DMS 273 (cell line): ENCODE measurements at regions not wholly inside any gene's neighbourhood (a gene's known extent, or its start where the extent isn't known, plus 50 kb on each side); places are given as distances from the start of the nearest gene placed in this dataset.
"Not testable (repeated sequence)": the region's sequence is repeated elsewhere in the genome, so short reads cannot be mapped to it uniquely, and the experiment has no call there.

Experiments used
- DNase-seq: peaks from one replicate; lab custom pipeline; 2025; ENCODE audit not compliant: unreplicated experiment; lab: John Stamatoyannopoulos, UW

- DNase-seq, result not testable (repeated sequence)
Observed at GRCh38 chr9:99670886-99671285, 150.8 kb upstream of the NR4A3 start.

- DNase-seq, result no peak
Observed at GRCh38 chr9:99677281-99677680, 144.4 kb upstream of the NR4A3 start.

GRCh38 chr9:99678566-99678965 lies 143.1 kb upstream of the NR4A3 start:
- DNase-seq, result no peak

GRCh38 chr9:99680191-99680590 lies 141.5 kb upstream of the NR4A3 start:
- peak; percentile 36 for DNase-seq

GRCh38 chr9:99681113-99681512 lies 140.6 kb upstream of the NR4A3 start:
- no peak for DNase-seq

GRCh38 chr9:99682378-99682777 lies 139.3 kb upstream of the NR4A3 start:
- no peak for DNase-seq

GRCh38 chr9:99682870-99683269 lies 138.8 kb upstream of the NR4A3 start:
- no peak for DNase-seq

GRCh38 chr9:99690573-99690972 lies 131.1 kb upstream of the NR4A3 start:
- peak; percentile 68 for DNase-seq

- no peak for DNase-seq
Observed at GRCh38 chr9:99693888-99694287, 127.8 kb upstream of the NR4A3 start.

- DNase-seq, result no peak
Observed at GRCh38 chr9:99694393-99694792, 127.3 kb upstream of the NR4A3 start.

- DNase-seq, result no peak
Observed at GRCh38 chr9:99699396-99699795, 122.3 kb upstream of the NR4A3 start.

- DNase-seq, result no peak
Observed at GRCh38 chr9:99712214-99712613, 109.5 kb upstream of the NR4A3 start.

- DNase-seq, result no peak
Observed at GRCh38 chr9:99713838-99714306, 107.8 kb upstream of the NR4A3 start.

- no peak for DNase-seq
Observed at GRCh38 chr9:99718631-99719030, 103.1 kb upstream of the NR4A3 start.

- DNase-seq, result no peak
Observed at GRCh38 chr9:99720455-99721050, 101.1 kb upstream of the NR4A3 start.

GRCh38 chr9:99721898-99722297 lies 99.8 kb upstream of the NR4A3 start:
- DNase-seq, result no peak

GRCh38 chr9:99722877-99723276 lies 98.8 kb upstream of the NR4A3 start:
- DNase-seq, result no peak

- DNase-seq, result no peak
Observed at GRCh38 chr9:99724640-99725039, 97.0 kb upstream of the NR4A3 start.

- no peak for DNase-seq
Observed at GRCh38 chr9:99725852-99726251, 95.8 kb upstream of the NR4A3 start.

GRCh38 chr9:99726758-99727157 lies 94.9 kb upstream of the NR4A3 start:
- peak; percentile 11 for DNase-seq

- DNase-seq, result no peak
Observed at GRCh38 chr9:99730062-99730461, 91.6 kb upstream of the NR4A3 start.

GRCh38 chr9:99731950-99732349 lies 89.7 kb upstream of the NR4A3 start:
- DNase-seq, result no peak

- no peak for DNase-seq
Observed at GRCh38 chr9:99732715-99733114, 89.0 kb upstream of the NR4A3 start.
